ENCODE measurements at regions not wholly inside any gene's neighbourhood (a gene's known extent, or its start where the extent isn't known, plus 50 kb on each side); places are given as distances from the start of the nearest gene placed in this dataset.

DNA sequence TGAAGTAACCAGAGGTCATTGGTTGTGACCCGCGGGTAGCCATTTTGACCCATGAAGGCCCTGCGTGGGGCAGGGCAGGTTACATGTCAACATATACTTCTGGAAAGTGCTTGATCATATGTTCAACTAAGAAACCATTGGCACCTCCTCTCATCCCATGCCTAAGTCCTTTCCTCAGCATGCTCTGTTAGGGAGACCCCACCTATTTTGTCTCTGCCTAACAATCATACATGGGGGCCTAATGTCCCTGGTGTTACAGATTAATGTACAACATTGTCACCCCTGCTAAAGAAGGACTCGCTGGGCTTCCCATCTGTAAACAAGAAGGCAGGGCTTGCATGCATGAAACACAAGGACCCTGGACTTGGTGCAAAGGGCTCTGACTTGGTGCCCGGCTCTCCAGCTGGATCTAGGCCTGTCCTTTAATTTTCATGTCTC is 133.7 kb upstream of the TNS3 start:
- no peak overlapping the region for H3K4me3 ChIP-seq (ENCODE audit: low read depth, low read length)
- DNase-seq (ENCODE audit: low read depth): no peak

DNA sequence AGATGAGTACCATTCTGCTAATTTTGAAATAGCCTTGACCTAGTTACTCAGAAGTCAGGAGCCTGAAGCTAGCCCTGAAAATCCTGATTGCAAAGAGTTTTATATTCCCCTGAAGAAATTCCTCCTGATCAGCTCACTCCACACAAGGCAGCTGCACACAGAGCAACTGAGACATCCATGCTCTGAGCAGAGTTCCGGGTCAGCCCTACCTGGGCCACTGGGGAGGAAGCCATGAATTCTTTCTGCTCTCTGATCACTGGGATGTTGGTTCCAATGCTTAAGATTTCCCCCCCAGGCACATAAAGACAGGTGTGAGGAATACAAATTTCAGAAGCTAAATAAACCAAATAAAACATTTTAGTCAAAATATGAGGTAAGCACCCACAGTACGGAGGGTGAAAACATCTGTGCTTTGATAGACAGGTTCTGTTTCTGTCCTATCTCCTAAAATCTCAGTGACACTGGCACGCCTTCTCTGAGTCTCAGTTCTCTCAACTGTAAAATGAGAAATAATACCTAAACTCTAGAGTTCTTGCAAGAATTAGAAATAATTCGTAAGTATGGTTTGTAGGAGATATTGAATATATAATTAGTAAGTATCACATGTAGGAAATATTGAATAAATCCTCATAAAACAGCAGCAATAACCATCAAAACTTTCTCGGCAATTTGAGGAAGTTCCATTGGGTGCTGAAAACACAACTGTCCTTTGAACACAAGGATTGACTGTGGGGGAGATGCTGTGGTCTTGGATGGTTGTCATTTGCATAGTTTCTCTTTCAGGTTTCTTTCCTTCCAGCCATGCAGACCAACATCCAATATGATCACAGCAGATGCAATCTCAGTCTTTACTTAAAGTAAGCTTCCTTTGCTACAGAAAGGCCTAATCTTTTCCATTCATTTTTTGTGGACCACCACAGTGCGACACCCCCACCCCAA is 133.0 kb upstream of the TNS3 start:
- TF ChIP-seq, protein P1, sequence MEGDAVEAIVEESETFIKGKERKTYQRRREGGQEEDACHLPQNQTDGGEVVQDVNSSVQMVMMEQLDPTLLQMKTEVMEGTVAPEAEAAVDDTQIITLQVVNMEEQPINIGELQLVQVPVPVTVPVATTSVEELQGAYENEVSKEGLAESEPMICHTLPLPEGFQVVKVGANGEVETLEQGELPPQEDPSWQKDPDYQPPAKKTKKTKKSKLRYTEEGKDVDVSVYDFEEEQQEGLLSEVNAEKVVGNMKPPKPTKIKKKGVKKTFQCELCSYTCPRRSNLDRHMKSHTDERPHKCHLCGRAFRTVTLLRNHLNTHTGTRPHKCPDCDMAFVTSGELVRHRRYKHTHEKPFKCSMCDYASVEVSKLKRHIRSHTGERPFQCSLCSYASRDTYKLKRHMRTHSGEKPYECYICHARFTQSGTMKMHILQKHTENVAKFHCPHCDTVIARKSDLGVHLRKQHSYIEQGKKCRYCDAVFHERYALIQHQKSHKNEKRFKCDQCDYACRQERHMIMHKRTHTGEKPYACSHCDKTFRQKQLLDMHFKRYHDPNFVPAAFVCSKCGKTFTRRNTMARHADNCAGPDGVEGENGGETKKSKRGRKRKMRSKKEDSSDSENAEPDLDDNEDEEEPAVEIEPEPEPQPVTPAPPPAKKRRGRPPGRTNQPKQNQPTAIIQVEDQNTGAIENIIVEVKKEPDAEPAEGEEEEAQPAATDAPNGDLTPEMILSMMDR (IDR thresholded peaks at IDR 0.05; ENCODE audit: control insufficient read depth, extremely low read depth, insufficient read depth): no peak
- no peak for DNase-seq (ENCODE audit: low read depth)
- H3K4me3 ChIP-seq (ENCODE audit: low read depth, low read length): no peak overlapping the region

More for the DNA sequence above, 133.7 kb upstream of the TNS3 start:
- TF ChIP-seq, protein P1 (IDR thresholded peaks at IDR 0.05; ENCODE audit: control insufficient read depth, extremely low read depth, insufficient read depth): no peak

- no peak for DNase-seq (ENCODE audit: low read depth)
- TF ChIP-seq, protein P1 (IDR thresholded peaks at IDR 0.05; ENCODE audit: control insufficient read depth, extremely low read depth, insufficient read depth): no peak
- no peak overlapping the region for H3K4me3 ChIP-seq (ENCODE audit: low read depth, low read length)
Measured at GRCh38 chr7:47713595-47713994, 131.7 kb upstream of the TNS3 start.

DNA sequence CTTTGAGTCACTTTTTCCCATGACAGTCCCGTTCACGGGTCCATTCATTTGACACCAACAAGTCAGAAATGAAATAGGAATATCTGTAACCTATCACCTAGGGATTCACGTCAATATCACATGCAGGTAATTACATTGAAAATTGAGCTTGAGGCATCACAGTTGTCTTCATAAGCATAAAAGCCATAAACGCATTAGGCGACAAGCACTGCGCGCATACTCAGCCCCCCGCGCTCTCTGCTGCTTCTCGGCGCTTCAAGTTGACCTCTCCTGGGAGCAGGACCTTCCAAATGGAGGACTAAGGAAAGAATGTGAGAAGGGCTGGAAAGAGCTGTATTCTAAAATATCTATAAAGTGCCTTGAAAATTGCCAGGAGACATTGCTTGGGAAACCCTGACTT is 130.5 kb upstream of the TNS3 start:
- H3K4me3 ChIP-seq (ENCODE audit: low read depth, low read length): no peak overlapping the region
- DNase-seq (ENCODE audit: low read depth): no peak
- TF ChIP-seq, protein P1 (IDR thresholded peaks at IDR 0.05; ENCODE audit: control insufficient read depth, extremely low read depth, insufficient read depth): no peak

- no peak for DNase-seq (ENCODE audit: low read depth)
- TF ChIP-seq, protein P1 (IDR thresholded peaks at IDR 0.05; ENCODE audit: control insufficient read depth, extremely low read depth, insufficient read depth): no peak
Measured at GRCh38 chr7:47711776-47712175, 129.9 kb upstream of the TNS3 start.

DNA sequence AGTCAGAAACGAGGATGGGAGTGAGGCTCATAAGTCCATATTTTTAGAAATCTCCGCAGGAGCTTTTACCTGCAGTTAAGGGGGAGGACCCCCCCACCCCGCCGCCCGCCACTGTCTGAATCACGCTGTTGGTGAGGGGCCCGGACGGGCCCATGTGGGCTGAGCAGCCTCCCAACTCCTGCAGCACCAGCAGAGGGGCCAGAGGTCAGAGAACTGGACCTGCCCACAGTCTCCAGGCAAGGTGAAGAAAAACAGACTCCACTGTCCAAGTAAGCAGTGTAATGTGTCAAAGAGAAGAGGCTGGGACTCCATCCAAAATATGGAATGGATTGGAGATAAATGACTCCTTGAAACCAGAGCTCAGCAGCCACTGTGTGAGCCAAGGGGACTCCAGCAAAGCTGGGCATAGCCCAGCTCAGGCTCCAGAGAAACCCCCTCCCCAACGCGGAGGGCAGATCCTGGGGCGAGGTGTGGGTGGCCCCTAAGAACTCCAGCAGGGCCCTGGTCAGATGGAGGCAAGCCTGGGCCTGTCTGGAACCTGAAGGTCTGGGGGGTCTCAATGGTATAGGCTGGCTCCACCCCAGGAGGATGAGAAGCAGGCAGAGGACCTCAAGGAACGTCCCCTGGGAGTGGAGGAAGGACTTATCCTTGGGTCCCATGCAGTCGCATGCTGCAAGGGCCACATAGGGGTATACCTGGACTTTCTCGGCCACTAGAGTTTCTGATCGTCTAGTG is 128.5 kb upstream of the TNS3 start:
- no peak overlapping the region for H3K4me3 ChIP-seq (ENCODE audit: low read depth, low read length)
- DNase-seq (ENCODE audit: low read depth): no peak
- TF ChIP-seq, protein P1 (IDR thresholded peaks at IDR 0.05; ENCODE audit: control insufficient read depth, extremely low read depth, insufficient read depth): no peak

More at GRCh38 chr7:47711776-47712175, 129.9 kb upstream of the TNS3 start:
- H3K4me3 ChIP-seq (ENCODE audit: low read depth, low read length): no peak overlapping the region

All from LNCaP clone FGC (cell line).